ENCODE measurements at regions not wholly inside any gene's neighbourhood (a gene's known extent, or its start where the extent isn't known, plus 50 kb on each side); places are given as distances from the start of the nearest gene placed in this dataset.

DNA sequence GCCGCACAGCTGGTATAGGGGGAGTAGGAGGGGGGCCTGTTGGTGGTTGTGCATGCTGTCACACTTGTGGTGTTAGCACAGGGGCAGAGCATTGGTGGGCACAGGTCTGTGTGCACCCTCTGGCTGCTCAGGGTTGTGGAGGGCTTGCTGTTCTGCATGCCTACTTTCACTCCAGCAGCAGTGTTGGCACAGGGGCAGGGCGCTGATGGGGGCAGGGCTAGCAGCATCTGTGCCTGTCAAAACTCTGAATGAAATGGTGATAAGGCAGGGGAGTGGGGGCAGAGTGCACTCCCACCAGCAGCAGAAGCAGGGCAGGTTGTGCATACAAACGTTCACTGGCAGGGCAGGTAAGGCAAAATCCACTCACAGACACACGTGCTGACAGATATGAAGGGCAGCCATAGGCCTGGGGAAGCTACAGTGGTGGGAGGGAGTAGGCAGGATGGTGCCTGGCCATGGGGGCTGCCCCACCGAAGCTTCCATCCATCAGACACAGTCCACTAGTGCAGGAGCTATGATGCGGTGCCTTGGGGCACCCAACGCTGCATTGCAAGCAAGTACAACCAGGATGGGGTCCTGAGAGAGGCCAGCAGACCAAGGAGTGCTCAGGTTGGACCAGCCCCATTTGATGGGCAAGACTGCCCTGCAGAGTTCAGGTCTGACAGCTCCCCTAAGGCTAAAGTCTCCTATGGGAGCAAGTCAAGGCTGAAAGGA is 160.7 kb upstream of the SPANXC start:
- TF ChIP-seq POLR2A (IDR thresholded peaks at IDR 0.05; ENCODE audit: low read depth, low read length) (no peak), HDAC6 (IDR thresholded peaks at IDR 0.05; ENCODE audit: unreplicated experiment) (no peak), SMAD5 (IDR thresholded peaks at IDR 0.05; ENCODE audit: low read depth) (no peak), EGR1 (IDR thresholded peaks at IDR 0.05; ENCODE audit: borderline replicate concordance in 1 of 2, low read depth in 2 of 2, low read length in 2 of 2) (no peak), SIX5 (IDR thresholded peaks at IDR 0.05; ENCODE audit: low read depth, low read length, severe bottlenecking) (no peak), RFX5 (IDR thresholded peaks at IDR 0.05; ENCODE audit: low read depth, low read length) (no peak), FOS (IDR thresholded peaks at IDR 0.05; ENCODE audit: borderline replicate concordance, extremely low read depth, insufficient read length) (no peak), SIN3A (IDR thresholded peaks at IDR 0.05; ENCODE audit: low read depth, low read length) (no peak), JUNB (IDR thresholded peaks at IDR 0.05) (no peak), CEBPB (IDR thresholded peaks at IDR 0.05; ENCODE audit: borderline replicate concordance in 1 of 2, low read depth in 2 of 2, low read length in 2 of 2) (no peak)
- TF ChIP-seq, protein P1, sequence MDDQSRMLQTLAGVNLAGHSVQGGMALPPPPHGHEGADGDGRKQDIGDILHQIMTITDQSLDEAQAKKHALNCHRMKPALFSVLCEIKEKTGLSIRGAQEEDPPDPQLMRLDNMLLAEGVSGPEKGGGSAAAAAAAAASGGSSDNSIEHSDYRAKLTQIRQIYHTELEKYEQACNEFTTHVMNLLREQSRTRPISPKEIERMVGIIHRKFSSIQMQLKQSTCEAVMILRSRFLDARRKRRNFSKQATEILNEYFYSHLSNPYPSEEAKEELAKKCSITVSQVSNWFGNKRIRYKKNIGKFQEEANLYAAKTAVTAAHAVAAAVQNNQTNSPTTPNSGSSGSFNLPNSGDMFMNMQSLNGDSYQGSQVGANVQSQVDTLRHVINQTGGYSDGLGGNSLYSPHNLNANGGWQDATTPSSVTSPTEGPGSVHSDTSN (IDR thresholded peaks at IDR 0.05; ENCODE audit: insufficient replicate concordance, low read depth, low read length): no peak
- TF ChIP-seq, protein P2, sequence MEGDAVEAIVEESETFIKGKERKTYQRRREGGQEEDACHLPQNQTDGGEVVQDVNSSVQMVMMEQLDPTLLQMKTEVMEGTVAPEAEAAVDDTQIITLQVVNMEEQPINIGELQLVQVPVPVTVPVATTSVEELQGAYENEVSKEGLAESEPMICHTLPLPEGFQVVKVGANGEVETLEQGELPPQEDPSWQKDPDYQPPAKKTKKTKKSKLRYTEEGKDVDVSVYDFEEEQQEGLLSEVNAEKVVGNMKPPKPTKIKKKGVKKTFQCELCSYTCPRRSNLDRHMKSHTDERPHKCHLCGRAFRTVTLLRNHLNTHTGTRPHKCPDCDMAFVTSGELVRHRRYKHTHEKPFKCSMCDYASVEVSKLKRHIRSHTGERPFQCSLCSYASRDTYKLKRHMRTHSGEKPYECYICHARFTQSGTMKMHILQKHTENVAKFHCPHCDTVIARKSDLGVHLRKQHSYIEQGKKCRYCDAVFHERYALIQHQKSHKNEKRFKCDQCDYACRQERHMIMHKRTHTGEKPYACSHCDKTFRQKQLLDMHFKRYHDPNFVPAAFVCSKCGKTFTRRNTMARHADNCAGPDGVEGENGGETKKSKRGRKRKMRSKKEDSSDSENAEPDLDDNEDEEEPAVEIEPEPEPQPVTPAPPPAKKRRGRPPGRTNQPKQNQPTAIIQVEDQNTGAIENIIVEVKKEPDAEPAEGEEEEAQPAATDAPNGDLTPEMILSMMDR (IDR thresholded peaks at IDR 0.05 in 2 of 3, conservative IDR thresholded peaks at IDR 0.05 in 1 of 3; ENCODE audit: control insufficient read depth in 2 of 3, extremely low read depth in 1 of 3, insufficient read depth in 1 of 3, low read depth in 3 of 3, low read length in 3 of 3): no peak

All from GM12878 (cell line).